HCT116 (cell line): ENCODE measurements at regions not wholly inside any gene's neighbourhood (a gene's known extent, or its start where the extent isn't known, plus 50 kb on each side); places are given as distances from the start of the nearest gene placed in this dataset.

Experiments
- ATAC-seq: fragments of 200-7000 bp; cut with Tn5 transposase; 2 replicates; pipeline ENCODE4 v1.9.1; 2020; ENCODE audit warnings: mild to moderate bottlenecking, moderate library complexity
- BruUV-seq: library from RNA; stranded (reverse); fragments of 400-500 nt; replicated peaks from 2 replicates; lab custom pipeline; 2021; lab: Mats Ljungman, UMichigan
- CTCF ChIA-PET: fragments of 300-600 bp; sonication (Branson Sonifier 250); formaldehyde crosslinking; loops from one replicate; lab custom pipeline; 2021; ENCODE audit warnings: antibody characterized with exemption; lab: Charles Lee
- POLR2A ChIA-PET: fragments of 300-600, 350-600 bp; sonication (Branson Sonifier 250); formaldehyde crosslinking; loops from one replicate; lab custom pipeline; 2021; ENCODE audit warnings: antibody characterized with exemption; lab: Charles Lee
- RAD21 ChIA-PET, 2 experiments: fragments of 300-600 bp; sonication (Branson Sonifier 250); formaldehyde crosslinking; loops; one replicate each; lab custom pipeline; 2023; ENCODE audit warnings: low total read pairs in 2 of 2; ENCODE audit not compliant: uncharacterized antibody in 2 of 2, unreplicated experiment in 2 of 2, low non-redundant PET in 1 of 2; lab: Charles Lee
- DNase-seq: peaks from one replicate; pipeline ENCODE4 v3.0.0-alpha.2; 2010; ENCODE audit warnings: low read depth, low spot score
- H2AFZ ChIP-seq: fragments of 200-600 bp; shearing (Covaris generic), sonication (generic); 2 replicates; pipeline ENCODE4 v1.6.1; 2017; ENCODE audit warnings: low read depth, mixed run types, mixed read lengths, antibody characterized with exemption, low read length; ENCODE audit not compliant: poor library complexity, severe bottlenecking
- H3K27ac ChIP-seq: 2 replicates; pipeline ENCODE4 v1.5.1; 2012; ENCODE audit warnings: low read depth, low read length
- H3K27me3 ChIP-seq: fragments of 200-600 bp; sonication (generic); 2 replicates; pipeline ENCODE4 v1.6.1; 2016; ENCODE audit warnings: mixed run types, low read length, mixed read lengths; ENCODE audit not compliant: insufficient read depth
- H3K36me3 ChIP-seq, 2 experiments: fragments of 200-500 bp in 1 of 2; fragments of 200-600 bp in 1 of 2; sonication (Bioruptor generic) in 1 of 2; sonication (generic) in 1 of 2; 2 replicates each; pipeline versions ENCODE4 v1.5.1 to v1.6.1; 2014 to 2016; ENCODE audit warnings: low read length in 2 of 2, inconsistent platforms in 1 of 2, mixed read lengths in 1 of 2, mixed run types in 1 of 2; ENCODE audit not compliant: insufficient read depth in 2 of 2, control insufficient read depth in 1 of 2
- H3K4me1 ChIP-seq, 2 experiments: fragments of 200-600 bp in 1 of 2; sonication (generic) in 1 of 2; 2 replicates each; pipeline versions ENCODE4 v1.5.1 to v1.6.1; 2012 to 2017; ENCODE audit warnings: low read length in 2 of 2, inconsistent platforms in 1 of 2, mild to moderate bottlenecking in 1 of 2, mixed read lengths in 1 of 2, mixed run types in 1 of 2, moderate library complexity in 1 of 2; ENCODE audit not compliant: insufficient read depth in 2 of 2, control insufficient read depth in 1 of 2
- H3K4me2 ChIP-seq: fragments of 200-600 bp; sonication (generic); 2 replicates; pipeline ENCODE4 v1.6.1; 2017; ENCODE audit warnings: mixed run types, low read length, mixed read lengths
- H3K4me3 ChIP-seq, 2 experiments: fragments of 200-600 bp in 1 of 2; sonication (generic) in 1 of 2; replicated peaks in 1 of 2; 2 replicates each; pipeline ENCODE4 v1.5.1; 2011 to 2016; ENCODE audit warnings: low read length in 2 of 2, control low read depth in 1 of 2, low read depth in 1 of 2, mild to moderate bottlenecking in 1 of 2, mixed read lengths in 1 of 2, mixed run types in 1 of 2
- H3K79me2 ChIP-seq: fragments of 200-600 bp; sonication (generic); 2 replicates; pipeline ENCODE4 v1.6.1; 2017; ENCODE audit warnings: mild to moderate bottlenecking, mixed run types, low read length, moderate library complexity, mixed read lengths; ENCODE audit not compliant: insufficient read depth
- H3K9ac ChIP-seq: fragments of 200-600 bp; sonication (generic); 2 replicates; pipeline ENCODE4 v1.6.1; 2016; ENCODE audit warnings: low read length, mixed read lengths
- H3K9me2 ChIP-seq: fragments of 200-600 bp; sonication (generic), shearing (Covaris generic); 2 replicates; pipeline ENCODE4 v1.6.1; 2017; ENCODE audit warnings: mixed run types, mild to moderate bottlenecking, moderate library complexity; ENCODE audit not compliant: insufficient read depth
- H3K9me3 ChIP-seq, 2 experiments: fragments of 200-500 bp in 1 of 2; fragments of 200-600 bp in 1 of 2; sonication (Bioruptor generic) in 1 of 2; sonication (generic) in 1 of 2; 2 replicates each; pipeline ENCODE4 v1.6.1; 2014 to 2017; ENCODE audit warnings: low read length in 2 of 2, mixed read lengths in 2 of 2, inconsistent platforms in 1 of 2, low read depth in 1 of 2, mild to moderate bottlenecking in 1 of 2, mixed run types in 1 of 2, moderate library complexity in 1 of 2; ENCODE audit not compliant: control insufficient read depth in 1 of 2, insufficient read depth in 1 of 2
- H4K20me1 ChIP-seq: fragments of 200-600 bp; sonication (generic), shearing (Covaris generic); 2 replicates; pipeline ENCODE4 v1.6.1; 2017; ENCODE audit warnings: mixed run types, mild to moderate bottlenecking, moderate library complexity; ENCODE audit not compliant: insufficient read depth
- CBX3 ChIP-seq: IDR thresholded peaks from 2 replicates; pipeline ENCODE4 v1.6.1; 2012; ENCODE audit warnings: low read depth
- EZH2 ChIP-seq: fragments of 200-600 bp; sonication (generic); IDR thresholded peaks from 2 replicates; pipeline ENCODE4 v1.6.1; 2017; ENCODE audit warnings: antibody characterized with exemption, mixed run types
- EZH2phosphoT487 ChIP-seq: fragments of 200-600 bp; IDR thresholded peaks from 2 replicates; pipeline ENCODE4 v1.6.1; 2018; ENCODE audit warnings: antibody characterized with exemption, borderline replicate concordance
- FOSL1 ChIP-seq: IDR thresholded peaks from 2 replicates; pipeline ENCODE4 v1.6.1; 2012; ENCODE audit warnings: low read depth
- POLR2AphosphoS5 ChIP-seq: IDR thresholded peaks from 2 replicates; pipeline ENCODE4 v1.6.1; 2011; ENCODE audit warnings: mild to moderate bottlenecking, low read depth, low read length, moderate library complexity
- SIN3A ChIP-seq: IDR thresholded peaks from 2 replicates; pipeline ENCODE4 v1.6.1; 2012; ENCODE audit warnings: low read depth
- SP1 ChIP-seq: IDR thresholded peaks from 2 replicates; pipeline ENCODE4 v1.6.1; 2012; ENCODE audit warnings: low read depth
- YY1 ChIP-seq: IDR thresholded peaks from 2 replicates; pipeline ENCODE4 v1.6.1; 2011; ENCODE audit warnings: low read length, low read depth, moderate library complexity, mild to moderate bottlenecking; ENCODE audit not compliant: insufficient replicate concordance; ENCODE audit errors: extremely low read depth
- intact Hi-C: fragments of 100-400 bp; cut with micrococcal nuclease; formaldehyde crosslinking; loops from 2 replicates; pipeline ENCODE4 v1.10.0; 2022
- TF ChIP-seq, protein P1 (sequence below), 3 experiments: fragments of 200-600 bp in 1 of 3; sonication (generic) in 1 of 3; IDR thresholded peaks in 2 of 3; conservative IDR thresholded peaks in 1 of 3; 2 replicates each; pipeline ENCODE4 v1.5.1; 2012 to 2017; ENCODE audit warnings: low read depth in 2 of 3, low read length in 2 of 3, antibody characterized with exemption in 1 of 3, borderline replicate concordance in 1 of 3, control low read depth in 1 of 3, mild to moderate bottlenecking in 1 of 3, mixed read lengths in 1 of 3, mixed run types in 1 of 3, moderate library complexity in 1 of 3; ENCODE audit not compliant: insufficient read depth in 1 of 3
- TF ChIP-seq, protein P2 (sequence below): IDR thresholded peaks from 2 replicates; pipeline ENCODE4 v1.6.1; 2012
- TF ChIP-seq, protein P3 (sequence below): IDR thresholded peaks from 2 replicates; pipeline ENCODE4 v1.6.1; 2011; ENCODE audit warnings: mild to moderate bottlenecking, low read length, moderate library complexity; ENCODE audit not compliant: insufficient replicate concordance; ENCODE audit errors: extremely low read depth

DNA sequence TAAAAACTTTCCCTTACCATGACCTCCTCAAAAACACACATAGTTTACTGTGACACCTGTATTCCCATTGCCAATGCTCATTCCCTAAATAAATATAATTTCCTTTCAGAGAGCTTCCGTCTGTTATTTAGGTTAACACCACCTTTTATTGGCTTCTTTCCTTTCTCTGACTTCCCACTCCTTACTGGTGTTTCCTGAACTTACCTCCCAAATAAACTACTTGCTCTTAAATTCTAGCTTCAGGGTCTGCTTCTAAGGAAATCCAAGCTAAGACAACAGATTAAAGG is 67.4 kb upstream of the ZNF746 start (continued):
- TF ChIP-seq, protein P1, sequence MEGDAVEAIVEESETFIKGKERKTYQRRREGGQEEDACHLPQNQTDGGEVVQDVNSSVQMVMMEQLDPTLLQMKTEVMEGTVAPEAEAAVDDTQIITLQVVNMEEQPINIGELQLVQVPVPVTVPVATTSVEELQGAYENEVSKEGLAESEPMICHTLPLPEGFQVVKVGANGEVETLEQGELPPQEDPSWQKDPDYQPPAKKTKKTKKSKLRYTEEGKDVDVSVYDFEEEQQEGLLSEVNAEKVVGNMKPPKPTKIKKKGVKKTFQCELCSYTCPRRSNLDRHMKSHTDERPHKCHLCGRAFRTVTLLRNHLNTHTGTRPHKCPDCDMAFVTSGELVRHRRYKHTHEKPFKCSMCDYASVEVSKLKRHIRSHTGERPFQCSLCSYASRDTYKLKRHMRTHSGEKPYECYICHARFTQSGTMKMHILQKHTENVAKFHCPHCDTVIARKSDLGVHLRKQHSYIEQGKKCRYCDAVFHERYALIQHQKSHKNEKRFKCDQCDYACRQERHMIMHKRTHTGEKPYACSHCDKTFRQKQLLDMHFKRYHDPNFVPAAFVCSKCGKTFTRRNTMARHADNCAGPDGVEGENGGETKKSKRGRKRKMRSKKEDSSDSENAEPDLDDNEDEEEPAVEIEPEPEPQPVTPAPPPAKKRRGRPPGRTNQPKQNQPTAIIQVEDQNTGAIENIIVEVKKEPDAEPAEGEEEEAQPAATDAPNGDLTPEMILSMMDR (IDR thresholded peaks at IDR 0.05 in 2 of 3, conservative IDR thresholded peaks at IDR 0.05 in 1 of 3; ENCODE audit: borderline replicate concordance in 1 of 3, insufficient read depth in 1 of 3, low read depth in 2 of 3, low read length in 2 of 3) = no peak
- TF ChIP-seq CBX3 (no peak), EZH2 (no peak), FOSL1 (no peak), EZH2phosphoT487 (no peak), SP1 (no peak)
- TF ChIP-seq, all 23 proteins: peak for 0

DNA sequence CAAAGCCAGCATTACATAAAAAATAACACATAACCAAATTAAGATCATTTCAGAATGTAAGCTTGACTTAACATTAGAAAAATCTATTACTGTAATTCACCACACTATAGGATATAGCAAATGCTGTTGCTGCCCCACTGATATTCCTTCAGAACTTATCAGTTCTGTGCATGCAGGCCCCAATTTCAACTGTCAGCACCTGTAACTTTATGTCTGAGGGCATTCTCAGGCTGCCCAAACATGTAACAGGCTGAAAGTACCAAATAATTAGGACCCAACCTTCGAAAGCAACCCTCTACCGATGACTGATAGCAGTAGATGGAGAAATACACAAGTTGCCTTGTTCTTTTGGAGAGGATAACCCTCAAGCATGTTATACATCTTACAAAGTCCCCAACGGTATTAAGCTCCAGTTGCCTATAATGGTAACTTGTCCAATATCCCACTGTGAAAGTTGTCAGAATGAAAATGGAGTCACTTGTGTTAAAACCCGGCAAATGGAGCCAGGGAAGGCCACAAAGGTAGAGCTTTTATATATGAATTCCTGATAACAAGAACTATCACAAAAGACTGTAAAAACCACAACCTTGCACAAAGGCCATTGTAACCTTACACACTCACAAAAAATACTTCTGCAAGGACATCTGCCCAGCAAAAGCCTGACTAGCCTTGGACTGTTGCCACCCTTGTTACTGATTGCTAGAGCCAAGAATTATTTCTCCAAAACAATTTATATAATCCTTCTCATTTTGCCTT is 66.9 kb upstream of the ZNF746 start:
- no peaks in the 10 kb centered on the region for H3K9me2 ChIP-seq
- no peak overlapping the region for H3K27ac ChIP-seq
- H4K20me1 ChIP-seq = no peaks in the 10 kb centered on the region
- ATAC-seq (no peak), DNase-seq (no peak)
- BruUV-seq = no TSS peak
- H3K4me2 ChIP-seq = no peak overlapping the region
- CTCF ChIA-PET = no interaction called here
- no peaks in the 10 kb centered on the region; a peak in 1 of 4 replicates for H3K9me3 ChIP-seq
- TF ChIP-seq YY1 (no peak), SP1 (no peak), POLR2AphosphoS5 (no peak), EZH2 (no peak), EZH2phosphoT487 (no peak), SIN3A (no peak)
- TF ChIP-seq, protein P2, sequence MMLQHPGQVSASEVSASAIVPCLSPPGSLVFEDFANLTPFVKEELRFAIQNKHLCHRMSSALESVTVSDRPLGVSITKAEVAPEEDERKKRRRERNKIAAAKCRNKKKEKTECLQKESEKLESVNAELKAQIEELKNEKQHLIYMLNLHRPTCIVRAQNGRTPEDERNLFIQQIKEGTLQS = no peak
- TF ChIP-seq, protein P3, sequence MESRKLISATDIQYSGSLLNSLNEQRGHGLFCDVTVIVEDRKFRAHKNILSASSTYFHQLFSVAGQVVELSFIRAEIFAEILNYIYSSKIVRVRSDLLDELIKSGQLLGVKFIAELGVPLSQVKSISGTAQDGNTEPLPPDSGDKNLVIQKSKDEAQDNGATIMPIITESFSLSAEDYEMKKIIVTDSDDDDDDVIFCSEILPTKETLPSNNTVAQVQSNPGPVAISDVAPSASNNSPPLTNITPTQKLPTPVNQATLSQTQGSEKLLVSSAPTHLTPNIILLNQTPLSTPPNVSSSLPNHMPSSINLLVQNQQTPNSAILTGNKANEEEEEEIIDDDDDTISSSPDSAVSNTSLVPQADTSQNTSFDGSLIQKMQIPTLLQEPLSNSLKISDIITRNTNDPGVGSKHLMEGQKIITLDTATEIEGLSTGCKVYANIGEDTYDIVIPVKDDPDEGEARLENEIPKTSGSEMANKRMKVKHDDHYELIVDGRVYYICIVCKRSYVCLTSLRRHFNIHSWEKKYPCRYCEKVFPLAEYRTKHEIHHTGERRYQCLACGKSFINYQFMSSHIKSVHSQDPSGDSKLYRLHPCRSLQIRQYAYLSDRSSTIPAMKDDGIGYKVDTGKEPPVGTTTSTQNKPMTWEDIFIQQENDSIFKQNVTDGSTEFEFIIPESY = no peak
- TF ChIP-seq, all 23 proteins: peak for 0
- RAD21 ChIA-PET = no interaction called here
- no peaks in the 10 kb centered on the region for H3K27me3 ChIP-seq
- no peak overlapping the region for H3K9ac ChIP-seq
- H2AFZ ChIP-seq = no peak overlapping the region
- no peak overlapping the region for H3K4me3 ChIP-seq
- POLR2A ChIA-PET = no interaction called here
- no peaks in the 10 kb centered on the region for H3K36me3 ChIP-seq
- peaks cover 0 to 10% of the 10 kb centered on the region in 2 experiments; a peak in 1 of 4 replicates for H3K4me1 ChIP-seq
- intact Hi-C loops = no loop called here
- peaks cover 18% of the 10 kb centered on the region for H3K79me2 ChIP-seq
